GM19238 (cell line): ENCODE measurements at regions not wholly inside any gene's neighbourhood (a gene's known extent, or its start where the extent isn't known, plus 50 kb on each side); places are given as distances from the start of the nearest gene placed in this dataset.

Experiments used
- DNase-seq: peaks from one replicate; pipeline ENCODE4 v3.0.0; 2011; ENCODE audit warnings: low spot score; ENCODE audit not compliant: insufficient read length

DNA sequence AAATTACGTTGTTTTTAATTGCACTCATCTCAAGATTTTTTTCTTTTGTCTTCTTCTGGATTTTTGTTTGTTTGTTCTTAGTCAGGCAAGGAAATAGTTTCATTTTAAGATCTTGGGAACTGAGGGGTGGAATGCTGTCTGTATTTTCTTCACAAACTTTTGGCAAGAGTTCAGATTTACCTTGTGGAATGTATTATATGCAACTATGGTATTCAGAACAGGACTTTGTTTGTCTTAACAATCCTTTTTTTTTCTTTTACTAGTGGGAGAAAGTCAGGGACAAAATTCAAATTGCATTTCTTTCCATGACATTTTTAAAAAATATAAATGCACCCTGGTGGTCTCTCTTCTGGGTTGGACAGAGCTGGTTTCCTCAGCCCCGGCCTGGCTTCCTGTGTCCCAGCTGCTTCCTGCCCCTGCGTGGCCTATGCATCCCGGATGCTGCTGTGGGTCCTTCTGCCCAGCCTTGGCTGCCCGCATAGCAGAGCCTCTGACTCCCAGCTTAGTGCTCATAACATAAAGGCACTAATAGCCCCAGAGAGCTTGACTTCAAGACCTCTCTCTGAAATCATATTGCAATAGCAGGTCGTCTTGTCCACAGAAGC, 520.7 kb downstream of the QKI start:
- DNase-seq, result no peak

- DNase-seq, result no peak
These were observed 515.5 kb downstream of the QKI start for GRCh38 chr6:163930012-163930411.

DNA sequence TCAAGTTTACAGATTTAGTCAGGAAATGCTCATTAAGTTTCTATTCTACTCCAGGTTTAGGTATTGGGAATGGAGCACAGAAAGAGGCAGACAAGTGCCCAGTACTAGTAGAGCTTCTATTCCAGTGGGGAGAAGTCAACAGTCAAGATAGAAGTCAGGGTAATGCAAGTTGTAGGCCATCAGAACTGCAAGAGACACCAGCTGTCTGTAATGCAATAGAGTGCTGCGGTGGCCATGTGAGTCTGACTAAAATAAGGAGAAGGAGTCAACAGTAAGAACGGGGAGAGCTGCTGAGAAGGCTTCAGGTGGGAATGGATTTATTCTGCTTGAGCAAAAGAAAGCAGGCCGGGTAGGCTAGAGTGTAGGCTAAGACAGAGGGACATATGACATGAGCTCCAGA, 515.0 kb downstream of the QKI start:
- no peak for DNase-seq

GRCh38 chr6:163926642-163927041, 512.1 kb downstream of the QKI start:
- no peak for DNase-seq

GRCh38 chr6:163925839-163926238, 511.3 kb downstream of the QKI start:
- no peak for DNase-seq

GRCh38 chr6:163923658-163924411, 509.3 kb downstream of the QKI start:
- no peak for DNase-seq

DNA sequence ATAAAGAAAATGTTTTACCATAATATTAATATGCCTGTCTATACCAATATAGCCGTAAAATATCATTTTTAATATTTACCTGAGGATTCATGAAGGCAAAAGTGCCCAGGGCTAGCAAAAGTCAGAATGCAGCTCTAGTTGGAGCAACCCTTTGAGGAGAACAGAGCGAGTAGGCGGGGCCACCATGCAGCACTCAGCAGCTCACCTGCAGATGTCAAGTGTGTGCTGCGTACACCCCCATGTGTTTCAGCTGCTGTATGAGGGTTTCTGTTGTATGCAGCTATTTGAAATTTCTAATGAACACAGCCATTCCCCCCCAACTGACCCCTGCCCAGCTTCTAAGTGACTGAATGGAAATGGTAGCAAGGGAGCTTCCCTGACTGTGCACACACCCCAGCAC, 508.0 kb downstream of the QKI start:
- DNase-seq, result no peak

DNA sequence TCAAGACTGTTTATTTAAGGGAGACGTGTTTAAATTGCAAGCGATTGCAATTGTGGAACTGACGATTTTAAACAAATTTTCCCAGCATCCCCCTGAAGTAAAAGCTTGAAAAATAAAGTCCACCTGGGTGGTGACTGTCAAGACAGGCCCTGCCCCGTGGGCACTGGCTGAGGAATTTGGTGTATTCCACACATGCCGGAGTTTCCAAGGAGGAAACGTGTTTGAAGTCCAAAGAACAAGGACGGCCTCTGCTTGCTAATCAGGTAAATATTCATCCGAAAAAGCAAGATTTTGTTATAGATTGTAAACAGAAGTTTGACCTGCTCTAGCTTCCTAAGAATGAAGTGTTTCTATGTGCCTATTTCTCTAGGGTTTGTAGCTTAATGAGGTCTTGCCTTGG, 505.1 kb downstream of the QKI start:
- no peak for DNase-seq

GRCh38 chr6:163916315-163917081, 502.0 kb downstream of the QKI start:
- DNase-seq, result no peak

DNA sequence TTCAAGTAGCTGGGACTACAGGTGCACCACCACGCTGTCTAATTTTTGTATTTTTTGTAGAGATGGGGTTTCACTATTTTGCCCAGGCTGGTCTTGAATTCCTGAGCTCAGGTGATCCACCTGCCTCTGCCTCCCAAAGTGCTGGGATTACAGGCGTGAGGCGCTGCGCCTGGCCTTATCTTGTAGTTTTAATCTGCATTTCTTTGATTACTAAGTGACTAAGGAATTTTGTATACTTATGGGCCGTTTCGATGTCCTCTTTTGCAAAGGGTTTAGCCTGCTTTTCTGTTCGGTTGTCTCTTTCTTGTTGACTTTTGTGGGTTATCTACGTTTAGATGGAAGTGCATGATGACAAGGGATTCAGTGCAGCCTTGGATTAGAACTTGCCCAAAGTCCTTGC, 500.6 kb downstream of the QKI start:
- DNase-seq, result no peak

DNA sequence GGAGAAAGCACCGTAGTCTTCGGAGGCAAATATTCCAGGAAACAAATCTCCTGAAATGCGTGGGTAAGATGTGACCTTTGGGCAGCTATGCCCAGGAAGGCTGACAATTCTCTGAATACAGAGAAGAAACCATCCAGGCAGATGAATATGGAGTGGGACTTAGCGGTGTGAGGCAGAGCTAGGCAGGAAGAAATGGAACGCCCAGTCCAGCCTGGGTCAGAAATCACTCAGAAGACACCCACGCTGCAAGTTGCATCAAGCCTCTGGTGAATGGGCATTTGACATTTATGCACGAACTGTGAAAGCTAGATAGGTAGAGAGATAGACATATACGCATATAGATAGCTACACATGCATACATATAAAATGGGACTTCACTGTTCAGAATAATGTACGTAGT, 498.5 kb downstream of the QKI start:
- no peak for DNase-seq

GRCh38 chr6:163906006-163906710, 491.6 kb downstream of the QKI start:
- DNase-seq, result no peak

DNA sequence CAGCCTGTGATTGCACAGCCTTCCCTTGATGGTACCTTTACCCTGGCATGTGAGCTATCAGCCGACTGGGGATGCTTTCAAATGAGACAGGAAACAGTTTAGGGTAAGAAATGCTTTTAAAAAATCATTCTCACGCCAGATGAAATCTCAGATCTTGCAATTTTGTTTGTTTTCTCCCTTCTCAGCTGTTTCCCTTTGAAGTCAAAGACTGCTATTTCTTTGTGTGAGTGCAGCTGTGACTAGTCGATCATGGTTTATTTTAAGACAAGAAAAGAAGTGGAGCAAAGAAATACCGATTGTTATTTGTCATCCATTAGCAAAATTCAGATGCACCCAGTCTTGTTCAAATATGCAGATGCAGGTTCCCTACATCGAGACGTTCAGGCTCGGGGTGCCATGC, 489.7 kb downstream of the QKI start:
- DNase-seq, result no peak

DNA sequence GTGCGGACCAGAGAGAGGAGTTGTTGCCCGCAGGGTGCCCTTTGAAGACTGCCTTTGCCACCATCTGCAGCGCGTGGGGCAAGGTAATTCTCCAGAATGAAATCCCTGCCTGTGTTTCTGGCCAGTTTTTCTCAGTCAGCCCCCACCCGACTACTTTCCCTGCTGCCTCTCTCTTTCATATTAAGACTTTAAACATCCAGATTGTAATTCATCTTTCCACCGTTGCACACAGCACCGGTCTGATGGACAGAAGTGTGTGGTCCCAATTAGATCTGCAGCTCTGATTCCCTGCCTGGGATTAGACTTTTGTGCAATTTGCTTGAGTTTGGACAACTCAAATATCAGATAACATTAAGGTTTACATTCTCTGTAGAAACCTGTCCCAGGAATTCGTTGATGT, 489.0 kb downstream of the QKI start:
- DNase-seq, result no peak

- DNase-seq, result no peak
These were observed 488.5 kb downstream of the QKI start for GRCh38 chr6:163902993-163903392.

DNA sequence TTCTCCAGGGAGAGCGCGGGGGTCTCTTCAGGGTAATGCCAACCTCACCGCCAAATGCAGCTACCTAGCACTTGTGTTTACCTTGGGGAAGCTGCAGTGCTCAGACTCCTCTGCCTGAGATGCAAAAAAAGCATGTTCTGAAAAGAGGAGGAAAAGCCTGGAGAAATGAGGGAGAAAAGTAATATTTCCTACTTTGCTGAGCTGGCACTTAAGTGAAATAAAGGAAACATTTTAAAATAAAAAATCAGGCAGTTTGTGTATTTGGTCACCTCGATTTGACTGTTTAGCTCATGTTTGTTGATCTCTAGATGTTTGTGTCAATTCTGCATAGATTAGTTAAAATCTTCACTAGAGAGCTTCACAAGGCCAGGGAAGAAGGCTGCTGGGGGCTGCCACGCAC, 487.2 kb downstream of the QKI start:
- DNase-seq, result no peak

- DNase-seq, result no peak
These were observed 486.1 kb downstream of the QKI start for GRCh38 chr6:163900570-163900969.

- DNase-seq, result no peak
These were observed 483.2 kb downstream of the QKI start for GRCh38 chr6:163897669-163898068.

- no peak for DNase-seq
These were observed 482.5 kb downstream of the QKI start for GRCh38 chr6:163897030-163897429.

DNA sequence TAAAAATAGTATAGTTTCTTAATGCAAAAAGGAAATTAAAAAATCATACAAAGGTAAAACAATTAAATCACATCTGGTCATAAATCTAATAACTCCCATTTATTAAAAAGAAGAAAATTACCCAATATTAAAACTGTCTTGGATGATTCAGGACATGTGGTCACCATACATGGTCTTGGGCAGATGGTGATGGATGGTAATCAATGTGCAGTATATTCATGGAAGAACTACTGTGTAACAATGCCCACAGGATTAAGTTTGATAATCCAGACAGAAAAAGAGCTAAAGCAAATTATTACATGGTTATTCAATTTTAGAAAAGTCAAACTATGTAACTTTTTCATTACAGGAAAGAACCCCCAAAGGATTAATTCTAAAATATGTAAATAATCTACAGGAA, 480.6 kb downstream of the QKI start:
- DNase-seq, result no peak

DNA sequence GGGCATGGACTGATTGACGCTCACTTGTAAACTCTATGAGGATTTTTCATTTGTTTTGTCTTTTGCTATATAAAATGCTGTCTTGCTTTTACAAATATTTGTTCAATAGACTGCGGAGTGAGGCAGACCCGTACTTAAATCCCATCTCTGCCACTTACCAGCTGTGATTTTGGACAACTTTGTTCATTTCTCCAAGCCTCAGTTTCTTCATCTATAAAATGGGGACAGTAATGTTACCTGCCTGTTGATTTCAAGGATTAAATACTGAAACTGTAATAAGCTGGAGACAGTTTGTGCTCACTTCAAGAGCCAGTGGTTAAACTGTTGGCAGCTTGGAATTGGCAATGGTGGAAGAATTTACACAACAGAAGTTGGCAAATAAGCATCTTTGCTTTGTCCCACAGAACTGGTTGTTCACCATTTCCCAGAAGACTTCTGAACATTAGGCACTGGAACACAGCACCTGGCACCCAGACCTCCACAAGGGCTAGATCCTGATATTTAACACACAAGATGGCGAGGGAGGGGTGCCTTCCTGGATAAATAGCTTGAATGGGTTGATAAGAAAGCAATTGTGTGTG, 479.2 kb downstream of the QKI start:
- DNase-seq, result no peak
